Neural cell (in vitro differentiated cells): ENCODE measurements at regions not wholly inside any gene's neighbourhood (a gene's known extent, or its start where the extent isn't known, plus 50 kb on each side); places are given as distances from the start of the nearest gene placed in this dataset.

Source experiments
- H2AFZ ChIP-seq: fragments of 200-600, 300-800 bp; sonication (generic), shearing (Covaris generic); 2 replicates; pipeline ENCODE4 v1.6.0; 2014; ENCODE audit warnings: low read depth, mild to moderate bottlenecking, antibody characterized with exemption, low read length, moderate library complexity
- H3F3A ChIP-seq: fragments of 200-600 bp; shearing (Covaris generic); 2 replicates; pipeline ENCODE4 v1.6.1; 2016; ENCODE audit warnings: mild to moderate bottlenecking, moderate library complexity, mixed read lengths, antibody characterized with exemption, low read length; ENCODE audit not compliant: insufficient read depth, poor library complexity, severe bottlenecking
- H3K27ac ChIP-seq: fragments of 200-600, 300-800 bp; sonication (generic), shearing (Covaris generic); 2 replicates; pipeline ENCODE4 v1.5.1; 2014; ENCODE audit warnings: mild to moderate bottlenecking, low read length, moderate library complexity
- H3K27me3 ChIP-seq: fragments of 300-800, 200-600 bp; sonication (generic), shearing (Covaris generic); 2 replicates; pipeline ENCODE4 v1.6.0; 2014; ENCODE audit warnings: mild to moderate bottlenecking, low read depth, low read length, moderate library complexity; ENCODE audit not compliant: insufficient read depth
- H3K36me3 ChIP-seq: fragments of 300-800, 200-600 bp; sonication (generic), shearing (Covaris generic); 2 replicates; pipeline ENCODE4 v1.5.1; 2014; ENCODE audit warnings: mild to moderate bottlenecking, antibody characterized with exemption, low read length, moderate library complexity; ENCODE audit not compliant: insufficient read depth
- H3K4me2 ChIP-seq: fragments of 300-800, 200-600 bp; sonication (generic), shearing (Covaris generic); 2 replicates; pipeline ENCODE4 v1.6.0; 2014; ENCODE audit warnings: mild to moderate bottlenecking, low read length
- H3K4me3 ChIP-seq: fragments of 300-800, 200-600 bp; sonication (generic), shearing (Covaris generic); 2 replicates; pipeline ENCODE4 v1.5.1; 2014; ENCODE audit warnings: mild to moderate bottlenecking, low read length, moderate library complexity
- H3K79me2 ChIP-seq: fragments of 200-600 bp; shearing (Covaris generic); replicated peaks from 2 replicates; pipeline ENCODE4 v1.6.0; 2014; ENCODE audit warnings: mild to moderate bottlenecking, low read length, moderate library complexity; ENCODE audit not compliant: insufficient read depth
- H3K9ac ChIP-seq: fragments of 300-800, 200-600 bp; sonication (generic), shearing (Covaris generic); 2 replicates; pipeline ENCODE4 v1.6.1; 2016; ENCODE audit warnings: mild to moderate bottlenecking, low read length, mixed read lengths
- H3K9me2 ChIP-seq: fragments of 200-600 bp; shearing (Covaris generic); 2 replicates; pipeline ENCODE4 v1.6.1; 2016; ENCODE audit warnings: mild to moderate bottlenecking, low read length, mixed read lengths; ENCODE audit not compliant: insufficient read depth
- H3K9me3 ChIP-seq: fragments of 200-600, 300-800 bp; sonication (generic), shearing (Covaris generic); 2 replicates; pipeline ENCODE4 v1.6.1; 2016; ENCODE audit warnings: mild to moderate bottlenecking, mixed run types, low read length, moderate library complexity, mixed read lengths
- H4K20me1 ChIP-seq: fragments of 200-600 bp; shearing (Covaris generic); 2 replicates; pipeline ENCODE4 v1.6.1; 2016; ENCODE audit warnings: mild to moderate bottlenecking, mixed run types; ENCODE audit not compliant: insufficient read depth
- CTCF ChIP-seq: fragments of 450-650 bp; IDR thresholded peaks from 2 replicates; pipeline ENCODE4 v1.5.1; 2014; ENCODE audit warnings: antibody characterized with exemption, mild to moderate bottlenecking, moderate library complexity; ENCODE audit not compliant: poor library complexity, severe bottlenecking
- EP300 ChIP-seq: fragments of 450-650 bp; conservative IDR thresholded peaks from 2 replicates; pipeline ENCODE4 v1.6.1; 2014; ENCODE audit warnings: antibody characterized with exemption, mild to moderate bottlenecking, moderate library complexity; ENCODE audit not compliant: poor library complexity, severe bottlenecking
- EZH2 ChIP-seq: fragments of 200-600, 300-800 bp; shearing (Covaris generic), sonication (generic); IDR thresholded peaks from 2 replicates; pipeline ENCODE4 v1.6.1; 2014; ENCODE audit warnings: antibody characterized with exemption, low read length, borderline replicate concordance, mild to moderate bottlenecking; ENCODE audit not compliant: insufficient read depth, poor library complexity, severe bottlenecking
- MXI1 ChIP-seq: fragments of 450-650 bp; conservative IDR thresholded peaks from 2 replicates; pipeline ENCODE4 v1.6.1; 2014; ENCODE audit warnings: antibody characterized with exemption, mild to moderate bottlenecking; ENCODE audit not compliant: poor library complexity, severe bottlenecking
- POLR2AphosphoS5 ChIP-seq: IDR thresholded peaks from 2 replicates; pipeline ENCODE4 v1.6.1; 2012
- RAD21 ChIP-seq: fragments of 450-650 bp; conservative IDR thresholded peaks from 2 replicates; pipeline ENCODE4 v1.6.1; 2014; ENCODE audit warnings: antibody characterized with exemption, mild to moderate bottlenecking, moderate library complexity
- REST ChIP-seq: IDR thresholded peaks from 2 replicates; pipeline ENCODE4 v1.6.1; 2012; ENCODE audit warnings: borderline replicate concordance
- SMC3 ChIP-seq: fragments of 450-650 bp; conservative IDR thresholded peaks from 2 replicates; pipeline ENCODE4 v1.6.1; 2014; ENCODE audit warnings: antibody characterized with exemption, mild to moderate bottlenecking, moderate library complexity; ENCODE audit not compliant: poor library complexity
- TAF1 ChIP-seq: IDR thresholded peaks from 2 replicates; pipeline ENCODE4 v1.6.1; 2012; ENCODE audit warnings: low read depth

GRCh38 chr9:78133751-78134150, 102.1 kb upstream of the CEP78 start:
- no peaks in the 10 kb centered on the region for H3K79me2 ChIP-seq
- no peak overlapping the region for H3K4me2 ChIP-seq
- no peaks in the 10 kb centered on the region for H3K27me3 ChIP-seq
- H2AFZ ChIP-seq: no peak overlapping the region
- no peaks in the 10 kb centered on the region for H3K36me3 ChIP-seq
- no peak overlapping the region for H3K27ac ChIP-seq
- no peak for TF ChIP-seq POLR2AphosphoS5
- TF ChIP-seq CTCF: no peak
- no peak for TF ChIP-seq RAD21
- no peak for TF ChIP-seq REST
- no peak for TF ChIP-seq TAF1
- TF ChIP-seq EP300: no peak
- no peak for TF ChIP-seq EZH2
- no peak for TF ChIP-seq MXI1
- no peak for TF ChIP-seq SMC3
- H3F3A ChIP-seq: no peaks in the 10 kb centered on the region
- H4K20me1 ChIP-seq: no peaks in the 10 kb centered on the region
- no peaks in the 10 kb centered on the region for H3K9me3 ChIP-seq
- no peak overlapping the region for H3K9ac ChIP-seq
- no peaks in the 10 kb centered on the region for H3K9me2 ChIP-seq
- no peak overlapping the region for H3K4me3 ChIP-seq

- no peaks in the 10 kb centered on the region for H4K20me1 ChIP-seq
- H3K79me2 ChIP-seq: no peaks in the 10 kb centered on the region
- H3K4me2 ChIP-seq: no peak overlapping the region
- H3K4me3 ChIP-seq: no peak overlapping the region
- H3K36me3 ChIP-seq: no peaks in the 10 kb centered on the region
- H3K9me3 ChIP-seq: no peaks in the 10 kb centered on the region
- TF ChIP-seq POLR2AphosphoS5 (no peak), MXI1 (no peak), REST (no peak), SMC3 (no peak), RAD21 (no peak)
- H3F3A ChIP-seq: no peaks in the 10 kb centered on the region
- H3K27me3 ChIP-seq: no peaks in the 10 kb centered on the region
- no peak overlapping the region for H3K27ac ChIP-seq
- no peak overlapping the region for H2AFZ ChIP-seq
- H3K9me2 ChIP-seq: no peaks in the 10 kb centered on the region
- no peak overlapping the region for H3K9ac ChIP-seq
These were observed 101.1 kb upstream of the GNAQ start for GRCh38 chr9:78132701-78133058.
